Peyer's patch (tissue), 4 donors: ENCODE measurements at regions not wholly inside any gene's neighbourhood (a gene's known extent, or its start where the extent isn't known, plus 50 kb on each side); places are given as distances from the start of the nearest gene placed in this dataset.

Source experiments
- DNase-seq, 3 donors: peaks; one replicate each; pipeline ENCODE4 v3.0.0-alpha.2; 2017 to 2019
- H3K27ac ChIP-seq, 4 donors: fragments of 200-600 bp; sonication (generic); one replicate each; pipeline ENCODE4 v1.5.1; 2016 to 2019
- H3K27me3 ChIP-seq, 2 donors: fragments of 200-600 bp; sonication (generic); one replicate each; pipeline ENCODE4 v1.5.1; 2019
- H3K36me3 ChIP-seq, 3 donors: fragments of 200-600 bp; sonication (generic); one replicate each; pipeline ENCODE4 v1.5.1; 2016 to 2019
- H3K4me1 ChIP-seq, 4 donors: fragments of 200-600 bp; sonication (generic); one replicate each; pipeline ENCODE4 v1.5.1; 2016 to 2019
- H3K4me3 ChIP-seq, 4 donors: fragments of 200-600 bp; sonication (generic); 1 replicate in 3 of 4; 2 replicates in 1 of 4; pipeline ENCODE4 v1.5.1; 2016 to 2019; ENCODE audit warnings: mild to moderate bottlenecking in 1 of 4
- H3K9me3 ChIP-seq, 4 donors: fragments of 200-600 bp; sonication (generic); one replicate each; pipeline ENCODE4 v1.5.1; 2016 to 2019; ENCODE audit warnings: mild to moderate bottlenecking in 1 of 4
- POLR2A ChIP-seq, 2 donors: fragments of 450-650 bp; IDR thresholded peaks; one replicate each; pipeline ENCODE4 v1.5.1; 2017; ENCODE audit warnings: antibody characterized with exemption in 2 of 2, mild to moderate bottlenecking in 2 of 2, moderate library complexity in 2 of 2
- TF ChIP-seq, protein P1 (sequence below), 6 experiments: fragments of 450-650 bp in 4 of 6; fragments of 200-600 bp in 2 of 6; sonication (generic) in 1 of 6; IDR thresholded peaks; one replicate each; pipeline ENCODE4 v1.5.1; 2017 to 2019; ENCODE audit warnings: antibody characterized with exemption in 6 of 6, mild to moderate bottlenecking in 3 of 6, moderate library complexity in 1 of 6

DNA sequence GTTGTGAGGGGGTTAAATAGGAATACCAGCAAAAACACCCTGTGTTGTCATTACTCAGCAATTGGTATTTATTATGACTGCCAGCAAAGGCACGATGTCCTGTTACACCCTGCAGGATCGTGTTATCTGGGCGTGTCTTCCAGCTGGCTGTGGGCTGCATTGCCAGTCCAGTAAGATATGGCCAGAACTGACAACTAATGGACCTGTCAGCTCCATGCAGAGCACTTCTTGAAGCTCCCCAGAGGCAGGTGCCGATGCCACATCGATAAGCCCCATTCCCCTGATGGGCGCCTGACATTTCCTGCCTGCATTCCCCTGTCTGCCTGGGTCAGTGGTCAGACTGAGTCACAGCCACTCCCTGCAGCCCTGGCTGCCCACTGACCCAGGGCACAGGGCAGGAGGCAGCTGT is 79.7 kb upstream of the RASGRF1 start:
- H3K27me3 ChIP-seq: no peaks in the 10 kb centered on the region
- no peak overlapping the region for H3K4me3 ChIP-seq
- no peaks in the 10 kb centered on the region for H3K36me3 ChIP-seq
- DNase-seq: no peak
- H3K4me1 ChIP-seq: no peaks in the 10 kb centered on the region
- TF ChIP-seq, protein P1, sequence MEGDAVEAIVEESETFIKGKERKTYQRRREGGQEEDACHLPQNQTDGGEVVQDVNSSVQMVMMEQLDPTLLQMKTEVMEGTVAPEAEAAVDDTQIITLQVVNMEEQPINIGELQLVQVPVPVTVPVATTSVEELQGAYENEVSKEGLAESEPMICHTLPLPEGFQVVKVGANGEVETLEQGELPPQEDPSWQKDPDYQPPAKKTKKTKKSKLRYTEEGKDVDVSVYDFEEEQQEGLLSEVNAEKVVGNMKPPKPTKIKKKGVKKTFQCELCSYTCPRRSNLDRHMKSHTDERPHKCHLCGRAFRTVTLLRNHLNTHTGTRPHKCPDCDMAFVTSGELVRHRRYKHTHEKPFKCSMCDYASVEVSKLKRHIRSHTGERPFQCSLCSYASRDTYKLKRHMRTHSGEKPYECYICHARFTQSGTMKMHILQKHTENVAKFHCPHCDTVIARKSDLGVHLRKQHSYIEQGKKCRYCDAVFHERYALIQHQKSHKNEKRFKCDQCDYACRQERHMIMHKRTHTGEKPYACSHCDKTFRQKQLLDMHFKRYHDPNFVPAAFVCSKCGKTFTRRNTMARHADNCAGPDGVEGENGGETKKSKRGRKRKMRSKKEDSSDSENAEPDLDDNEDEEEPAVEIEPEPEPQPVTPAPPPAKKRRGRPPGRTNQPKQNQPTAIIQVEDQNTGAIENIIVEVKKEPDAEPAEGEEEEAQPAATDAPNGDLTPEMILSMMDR (IDR thresholded peaks at IDR 0.05): no peak
- no peak for TF ChIP-seq POLR2A (IDR thresholded peaks at IDR 0.05)
- H3K27ac ChIP-seq: no peak overlapping the region
- no peaks in the 10 kb centered on the region for H3K9me3 ChIP-seq

DNA sequence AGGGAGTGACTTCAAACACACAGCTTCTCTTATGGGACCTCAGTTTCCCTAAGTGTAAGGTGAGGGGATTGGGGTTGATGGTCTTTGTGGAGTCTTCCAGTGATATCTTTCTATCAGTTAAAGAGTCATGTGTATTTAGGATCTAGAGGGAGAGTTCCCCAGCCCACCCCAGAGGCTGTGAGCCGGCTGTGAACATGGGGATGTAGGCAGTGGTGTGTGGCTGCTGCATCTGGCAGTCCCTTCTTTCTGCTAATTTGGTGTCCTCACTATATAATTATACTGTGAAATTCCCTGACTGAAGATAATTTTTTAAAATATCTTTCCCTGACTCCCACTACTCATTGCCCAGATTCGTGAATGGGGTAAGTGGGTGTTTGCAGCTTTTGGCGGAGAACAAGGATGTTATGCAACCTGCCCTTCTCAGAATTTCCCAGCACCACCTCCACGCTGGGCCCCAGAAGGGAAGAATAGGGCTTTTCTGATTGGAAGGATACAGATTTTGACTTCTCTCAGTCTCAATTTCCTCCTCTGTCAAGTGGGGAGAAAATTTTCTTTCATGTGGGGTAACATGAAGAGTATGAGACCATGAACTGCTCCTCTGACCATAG is 79.0 kb upstream of the RASGRF1 start:
- no peak for DNase-seq
- Histone ChIP-seq H3K4me3 (no peak overlapping the region), H3K9me3 (no peaks in the 10 kb centered on the region), H3K4me1 (no peaks in the 10 kb centered on the region), H3K27ac (no peak overlapping the region), H3K27me3 (no peaks in the 10 kb centered on the region), H3K36me3 (no peaks in the 10 kb centered on the region)
- no peak for TF ChIP-seq POLR2A (IDR thresholded peaks at IDR 0.05)
- TF ChIP-seq, protein P1 (IDR thresholded peaks at IDR 0.05): no peak

DNA sequence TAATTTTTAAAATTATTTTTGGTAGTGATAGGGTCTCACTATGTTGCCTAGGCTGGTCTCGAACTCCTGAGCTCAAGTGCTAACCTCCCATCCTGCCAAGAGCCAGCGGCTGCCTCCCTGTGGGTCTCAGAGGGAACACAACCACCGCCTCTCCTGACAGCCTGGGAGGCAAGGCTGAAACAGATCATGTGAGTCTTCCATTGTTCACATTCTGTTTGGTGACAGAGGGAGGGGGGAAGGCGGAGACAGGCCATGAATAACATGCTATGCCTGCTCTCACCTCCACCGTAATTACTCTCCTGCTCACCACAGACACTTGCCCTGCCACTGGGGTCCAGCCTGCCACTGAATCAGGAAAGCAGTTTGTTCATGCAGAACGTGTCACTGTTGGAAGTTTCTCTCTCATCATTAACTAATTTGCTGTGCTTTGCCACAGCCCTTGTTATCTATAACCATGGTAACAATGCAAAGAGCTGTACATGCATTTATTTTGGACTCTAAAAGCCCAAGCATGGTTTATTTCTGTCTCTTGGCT is 78.4 kb upstream of the RASGRF1 start:
- H3K27ac ChIP-seq: no peak overlapping the region
- TF ChIP-seq, protein P1 (IDR thresholded peaks at IDR 0.05): no peak
- no peak for TF ChIP-seq POLR2A (IDR thresholded peaks at IDR 0.05)
- DNase-seq: no peak
- no peak overlapping the region for H3K4me3 ChIP-seq
- H3K36me3 ChIP-seq: no peaks in the 10 kb centered on the region
- H3K4me1 ChIP-seq: no peaks in the 10 kb centered on the region
- H3K27me3 ChIP-seq: no peaks in the 10 kb centered on the region
- H3K9me3 ChIP-seq: no peaks in the 10 kb centered on the region

DNA sequence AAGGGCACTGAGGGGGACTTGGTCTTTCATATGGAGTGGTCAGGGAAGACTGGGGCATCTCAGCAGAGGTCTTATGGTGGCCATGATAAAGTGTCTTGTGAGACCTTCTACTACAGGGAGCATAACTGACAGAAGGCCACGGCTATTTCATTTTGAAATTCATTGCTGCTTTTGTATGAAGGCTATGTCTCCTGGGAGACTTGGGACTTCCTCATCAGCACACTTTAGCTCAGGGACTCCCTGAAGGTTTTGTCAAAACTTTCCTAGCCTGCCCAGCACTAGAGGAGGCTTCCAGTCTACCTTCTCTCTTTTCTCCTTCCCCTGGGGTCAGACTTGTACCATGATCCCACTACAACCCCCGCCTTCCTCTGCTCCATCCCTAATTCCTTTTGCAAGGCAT is 77.2 kb upstream of the RASGRF1 start:
- H3K4me1 ChIP-seq: no peaks in the 10 kb centered on the region
- H3K9me3 ChIP-seq: no peaks in the 10 kb centered on the region
- no peaks in the 10 kb centered on the region for H3K27me3 ChIP-seq
- DNase-seq: no peak
- no peak for TF ChIP-seq POLR2A (IDR thresholded peaks at IDR 0.05)
- TF ChIP-seq, protein P1 (IDR thresholded peaks at IDR 0.05): no peak
- no peak overlapping the region for H3K4me3 ChIP-seq
- no peak overlapping the region for H3K27ac ChIP-seq
- no peaks in the 10 kb centered on the region for H3K36me3 ChIP-seq

DNA sequence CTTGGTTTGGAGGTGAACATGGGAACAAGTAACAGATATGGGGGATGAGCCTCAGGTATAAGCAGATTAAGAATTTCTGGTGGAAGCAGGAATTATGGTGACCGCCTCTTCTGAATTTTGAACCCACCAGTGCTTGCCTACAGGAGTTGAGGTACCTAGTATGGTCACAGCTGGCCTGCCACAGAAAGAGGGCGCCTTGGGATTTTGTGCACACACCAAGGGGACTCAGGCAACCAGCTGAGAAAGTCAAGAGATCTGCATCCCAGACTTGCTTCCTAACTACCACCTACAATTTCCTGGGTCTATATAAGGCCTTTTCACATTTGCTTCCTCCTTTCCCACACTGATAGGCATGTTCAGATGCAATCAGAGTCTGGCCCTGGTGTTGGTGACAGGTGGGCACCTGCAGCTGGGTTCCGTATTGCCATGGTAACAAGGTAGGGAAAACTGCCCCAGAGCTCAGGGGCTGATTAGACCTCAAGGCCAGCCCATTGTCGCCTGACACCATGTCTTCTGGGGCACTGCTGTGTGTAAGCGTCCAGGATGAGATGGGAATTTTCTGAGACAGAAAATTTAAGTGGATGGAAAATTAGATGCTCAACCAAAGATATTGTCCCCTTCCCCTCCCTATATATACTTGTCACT is 75.9 kb upstream of the RASGRF1 start:
- H3K36me3 ChIP-seq: no peaks in the 10 kb centered on the region
- H3K4me1 ChIP-seq: no peaks in the 10 kb centered on the region
- no peaks in the 10 kb centered on the region for H3K9me3 ChIP-seq
- H3K4me3 ChIP-seq: no peak overlapping the region
- DNase-seq: no peak
- TF ChIP-seq POLR2A (IDR thresholded peaks at IDR 0.05): no peak
- TF ChIP-seq, protein P1 (IDR thresholded peaks at IDR 0.05): no peak
- no peak overlapping the region for H3K27ac ChIP-seq
- H3K27me3 ChIP-seq: no peaks in the 10 kb centered on the region
